ENCODE measurements at regions not wholly inside any gene's neighbourhood (a gene's known extent, or its start where the extent isn't known, plus 50 kb on each side); places are given as distances from the start of the nearest gene placed in this dataset.

GRCh38 chr2:186946896-186947467 is 98.0 kb upstream of the ZSWIM2 start:
- no peak for DNase-seq
- Histone ChIP-seq H2BK120ac (ENCODE audit: low read depth, low read length) (no peak overlapping the region), H2AK5ac (ENCODE audit: low read depth, low read length) (no peak overlapping the region), H3K56ac (ENCODE audit: extremely low read depth, insufficient read depth, low read length) (no peak overlapping the region), H3K27ac (ENCODE audit: insufficient read depth, low read length) (no peak overlapping the region), H3K9me1 (ENCODE audit: insufficient read depth, low read length) (no peaks in the 10 kb centered on the region), H3K4me1 (ENCODE audit: control insufficient read depth, insufficient read depth, low read length) (no peaks in the 10 kb centered on the region), H2AK9ac (replicated peaks; ENCODE audit: low read depth, low read length, poor library complexity) (no peak overlapping the region), H3K9me3 (ENCODE audit: control insufficient read depth, insufficient read depth, low read length) (no peaks in the 10 kb centered on the region), H2BK20ac (ENCODE audit: low read depth, low read length) (no peak overlapping the region), H2AFZ (replicated peaks; ENCODE audit: low read length, poor library complexity) (no peak overlapping the region), H4K5ac (ENCODE audit: low read depth, low read length) (no peak overlapping the region), H3K9ac (ENCODE audit: low read depth, low read length) (no peak overlapping the region), H4K20me1 (ENCODE audit: insufficient read depth, low read length) (no peaks in the 10 kb centered on the region), H3K4me2 (ENCODE audit: low read depth, low read length) (no peak overlapping the region), H3K27me3 (ENCODE audit: control insufficient read depth, insufficient read depth, low read length) (no peaks in the 10 kb centered on the region), H4K8ac (ENCODE audit: low read depth in 2 of 2, low read length in 2 of 2) (no peak overlapping the region), H3K14ac (replicated peaks; ENCODE audit: low read depth, low read length) (no peak overlapping the region), H4K91ac (ENCODE audit: insufficient read depth, low read depth, low read length) (no peak overlapping the region), H3K4ac (ENCODE audit: low read depth, low read length) (no peak overlapping the region), H3K36me3 (ENCODE audit: control insufficient read depth, insufficient read depth, low read length) (no peaks in the 10 kb centered on the region), H3K79me1 (ENCODE audit: low read depth in 1 of 2, low read length in 2 of 2) (no peaks in the 10 kb centered on the region), H2BK15ac (ENCODE audit: low read depth, low read length) (no peak overlapping the region), H3K18ac (ENCODE audit: low read depth, low read length) (no peak overlapping the region), H2BK5ac (ENCODE audit: low read depth, low read length, poor library complexity, severe bottlenecking) (no peak overlapping the region), H3K4me3 (ENCODE audit: insufficient read depth, low read depth, low read length) (no peak overlapping the region), H3K23ac (ENCODE audit: low read depth, low read length) (no peak overlapping the region)
- TF ChIP-seq ELK1 (IDR thresholded peaks at IDR 0.05; ENCODE audit: borderline replicate concordance, low read depth, low read length) (no peak), POLR2A (IDR thresholded peaks at IDR 0.05; ENCODE audit: low read depth, low read length) (no peak)
- ChIA-PET CTCF (no interaction called here), POLR2A (ENCODE audit: unreplicated experiment) (no interaction called here)
- intact Hi-C loops (cut with micrococcal nuclease): no loop called here
- in situ Hi-C loops (cut with MboI; ENCODE audit: low sequenced_read_pairs): no loop called here
- dilution Hi-C loops (cut with HindIII; ENCODE audit: low sequenced_read_pairs, unreplicated experiment): no loop called here
- ATAC-seq (ENCODE audit: low read depth): no peak
- WGBS, 2 experiments (ENCODE audit: extremely low coverage in 2 of 2, insufficient read length in 1 of 2): no CpG with 5 or more reads among the region's 2 CpGs
- no TSS peak for BruUV-seq (replicated peaks)
